T-helper 1 cell treated with Interleukin-12 subunit alpha and Interleukin-12 subunit beta and Interleukin-4 antibody, amounts not matched to agents 30 μg/mL and 1 μg/mL, for 36 hours (primary cell): ENCODE measurements at regions not wholly inside any gene's neighbourhood (a gene's known extent, or its start where the extent isn't known, plus 50 kb on each side); places are given as distances from the start of the nearest gene placed in this dataset.
"Not testable (repeated sequence)": the region's sequence is repeated elsewhere in the genome, so short reads cannot be mapped to it uniquely, and the experiment has no call there.

ENCODE experiments used
- H3K27ac Mint-ChIP-seq: one replicate; pipeline ENCODE4 v1.8.0; 2021; ENCODE audit warnings: mild to moderate bottlenecking, mixed read lengths
- H3K27me3 Mint-ChIP-seq: one replicate; pipeline ENCODE4 v1.8.0; 2021; ENCODE audit warnings: low read depth, mixed read lengths
- H3K36me3 Mint-ChIP-seq: one replicate; pipeline ENCODE4 v1.8.0; 2021; ENCODE audit warnings: low read depth, mixed read lengths
- H3K4me1 Mint-ChIP-seq: one replicate; pipeline ENCODE4 v1.8.0; 2021; ENCODE audit warnings: low read depth, mixed read lengths
- H3K4me3 Mint-ChIP-seq: one replicate; pipeline ENCODE4 v1.8.0; 2021; ENCODE audit warnings: mild to moderate bottlenecking, moderate library complexity, mixed read lengths
- H3K9me3 Mint-ChIP-seq: one replicate; pipeline ENCODE4 v1.8.0; 2021; ENCODE audit warnings: mixed read lengths

DNA sequence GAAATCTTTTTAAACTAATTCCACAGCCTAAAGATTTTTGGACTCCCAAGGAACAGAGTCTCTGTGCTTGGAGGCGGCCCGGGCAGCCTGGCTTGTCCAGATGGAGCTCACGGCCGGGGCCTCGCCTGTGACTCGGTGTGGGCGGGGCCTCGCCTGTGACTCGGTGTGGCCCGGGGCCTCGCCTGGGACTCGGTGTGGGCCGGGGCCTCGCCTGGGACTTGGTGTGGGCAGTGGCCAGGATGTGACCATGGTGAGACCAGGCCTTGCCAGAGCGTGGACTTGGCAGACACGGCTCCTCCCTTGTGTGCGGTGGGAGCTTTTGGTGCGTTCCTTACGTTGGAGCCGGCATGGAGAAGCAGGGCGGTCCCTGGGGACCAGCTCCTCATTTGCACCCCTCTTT, 92.3 kb downstream of the METRNL start:
- Mint-ChIP-seq H3K36me3 (no peaks in the 10 kb centered on the region), H3K9me3 (no peaks in the 10 kb centered on the region), H3K27ac (no peak overlapping the region), H3K4me3 (no peak overlapping the region), H3K27me3 (peaks cover 42% of the 10 kb centered on the region), H3K4me1 (no peaks in the 10 kb centered on the region)

DNA sequence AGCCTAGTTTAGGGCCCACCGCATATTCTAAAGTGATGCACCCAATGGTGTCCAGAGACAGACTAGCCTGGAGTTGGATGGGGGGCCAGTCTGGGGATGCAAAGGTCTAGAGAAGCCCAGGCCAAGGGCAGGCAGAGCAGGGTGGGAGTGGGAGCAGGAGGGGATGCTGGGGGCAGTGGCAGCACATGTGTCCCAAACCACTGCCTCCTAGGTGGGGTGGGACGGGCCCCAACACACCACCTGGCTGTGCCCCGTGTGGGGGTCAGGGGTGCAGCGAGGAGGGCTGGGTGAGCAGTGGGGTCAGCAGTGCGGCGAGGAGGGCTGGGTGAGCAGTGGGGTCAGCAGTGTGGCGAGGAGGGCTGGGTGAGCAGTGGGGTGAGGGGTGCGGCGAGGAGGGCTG, 92.7 kb downstream of the METRNL start:
- H3K27ac Mint-ChIP-seq, H3K9me3 Mint-ChIP-seq, H3K4me1 Mint-ChIP-seq, H3K36me3 Mint-ChIP-seq, H3K4me3 Mint-ChIP-seq: not testable (repeated sequence)
- H3K27me3 Mint-ChIP-seq, result peaks cover 37% of the 10 kb centered on the region

- H3K27me3 Mint-ChIP-seq, result peaks cover 32% of the 10 kb centered on the region
- not testable (repeated sequence) for H3K4me1 Mint-ChIP-seq, H3K36me3 Mint-ChIP-seq, H3K9me3 Mint-ChIP-seq, H3K27ac Mint-ChIP-seq, H3K4me3 Mint-ChIP-seq
Observed at GRCh38 chr17:83172646-83173045, 93.2 kb downstream of the METRNL start.

GRCh38 chr17:83173180-83173913, 93.9 kb downstream of the METRNL start:
- not testable (repeated sequence) for H3K4me1 Mint-ChIP-seq, H3K4me3 Mint-ChIP-seq, H3K36me3 Mint-ChIP-seq, H3K9me3 Mint-ChIP-seq, H3K27ac Mint-ChIP-seq
- H3K27me3 Mint-ChIP-seq, result peaks cover 26% of the 10 kb centered on the region

- Mint-ChIP-seq H3K4me1 (no peaks in the 10 kb centered on the region), H3K36me3 (no peaks in the 10 kb centered on the region), H3K27me3 (peaks cover 21% of the 10 kb centered on the region)
Observed at GRCh38 chr17:83173914-83174361, 94.5 kb downstream of the METRNL start.

GRCh38 chr17:83174362-83175118, 95.1 kb downstream of the METRNL start:
- Mint-ChIP-seq H3K27ac (no peak overlapping the region), H3K4me1 (no peaks in the 10 kb centered on the region), H3K4me3 (no peak overlapping the region), H3K27me3 (peaks cover 15% of the 10 kb centered on the region), H3K36me3 (no peaks in the 10 kb centered on the region), H3K9me3 (no peaks in the 10 kb centered on the region)

More at GRCh38 chr17:83173914-83174361, 94.5 kb downstream of the METRNL start:
- H3K4me3 Mint-ChIP-seq, result no peak overlapping the region
- H3K9me3 Mint-ChIP-seq, result no peaks in the 10 kb centered on the region
- no peak overlapping the region for H3K27ac Mint-ChIP-seq

DNA sequence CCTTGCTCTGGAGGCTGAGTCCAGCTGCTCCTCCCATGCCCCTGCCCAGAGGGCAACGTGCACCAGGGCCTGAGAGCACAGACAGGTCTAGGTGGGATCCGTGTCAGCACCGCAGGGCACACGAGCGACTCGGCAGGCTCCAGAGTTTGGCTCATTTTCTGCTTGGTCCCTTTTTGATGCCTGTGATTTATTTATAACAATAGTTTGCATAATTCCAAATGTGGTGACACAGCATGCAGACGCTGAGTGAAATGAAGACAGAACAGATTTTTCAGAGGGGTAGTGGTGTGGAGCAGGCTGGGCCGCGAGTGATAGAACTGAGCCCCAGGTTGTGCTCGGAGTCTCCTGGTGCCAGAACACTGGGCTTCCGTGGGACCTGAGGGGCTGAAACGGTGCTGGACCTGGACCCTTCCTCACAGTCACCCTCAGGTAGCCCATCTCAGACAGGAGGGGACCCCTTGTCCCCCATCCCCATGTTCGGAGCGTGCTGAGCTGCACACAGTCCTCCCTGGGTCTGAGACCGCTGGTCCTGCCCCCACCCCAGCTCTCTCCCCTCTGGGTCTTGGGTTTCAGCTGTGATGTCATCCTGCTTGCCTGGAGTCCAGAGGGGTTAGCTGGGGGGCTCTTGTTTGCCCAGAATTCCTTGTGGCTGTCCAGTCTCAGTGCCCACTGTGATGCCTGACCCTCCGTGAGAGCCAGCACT, 95.9 kb downstream of the METRNL start:
- no peak overlapping the region for H3K27ac Mint-ChIP-seq
- H3K36me3 Mint-ChIP-seq, result no peaks in the 10 kb centered on the region
- H3K27me3 Mint-ChIP-seq, result peaks cover 12% of the 10 kb centered on the region
- no peak overlapping the region for H3K4me3 Mint-ChIP-seq
- no peaks in the 10 kb centered on the region for H3K9me3 Mint-ChIP-seq
- H3K4me1 Mint-ChIP-seq, result no peaks in the 10 kb centered on the region

DNA sequence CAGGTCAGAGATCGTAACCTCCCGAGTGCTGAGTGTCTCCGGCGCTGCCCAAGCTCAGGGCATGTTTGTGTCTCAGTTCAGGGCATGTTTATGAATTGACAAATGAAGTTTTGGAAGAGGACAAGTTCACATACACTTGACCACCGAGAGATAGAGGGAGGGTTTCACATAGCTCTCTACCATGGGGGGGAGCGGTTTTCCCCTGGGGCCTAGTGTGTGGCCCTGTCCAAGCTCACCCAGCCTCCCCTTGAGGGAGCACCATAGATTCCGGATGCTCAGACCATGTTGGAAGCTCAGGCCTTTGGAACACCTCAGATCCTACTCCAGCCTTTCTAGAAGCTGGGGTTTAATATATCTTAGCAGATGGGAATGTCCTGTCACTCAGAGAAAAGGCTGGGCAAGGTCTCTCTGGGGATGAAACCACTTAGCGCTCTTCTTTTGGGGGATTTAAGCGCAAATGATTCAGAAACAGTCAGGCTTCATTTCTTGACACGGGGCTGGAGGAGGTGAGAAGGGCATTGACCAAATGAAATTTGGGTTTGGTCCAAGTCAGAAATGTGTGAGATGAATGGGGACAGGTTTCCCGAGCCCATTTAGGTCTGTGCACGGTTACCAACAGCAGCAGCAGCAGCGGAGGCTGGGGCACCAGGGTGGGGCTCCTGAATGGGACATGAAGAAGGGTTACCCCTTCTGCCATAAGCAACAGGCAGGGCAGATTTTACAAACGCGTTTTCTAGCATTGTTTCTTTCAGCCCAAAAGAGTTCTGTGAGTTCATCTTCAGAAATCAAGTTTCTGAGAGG, 96.6 kb downstream of the METRNL start:
- no peaks in the 10 kb centered on the region for H3K36me3 Mint-ChIP-seq
- H3K9me3 Mint-ChIP-seq, result no peaks in the 10 kb centered on the region
- no peak overlapping the region for H3K4me3 Mint-ChIP-seq
- H3K27ac Mint-ChIP-seq, result peak overlapping the region; percentile 24
- no peaks in the 10 kb centered on the region for H3K4me1 Mint-ChIP-seq
- H3K27me3 Mint-ChIP-seq, result peaks cover 12% of the 10 kb centered on the region

DNA sequence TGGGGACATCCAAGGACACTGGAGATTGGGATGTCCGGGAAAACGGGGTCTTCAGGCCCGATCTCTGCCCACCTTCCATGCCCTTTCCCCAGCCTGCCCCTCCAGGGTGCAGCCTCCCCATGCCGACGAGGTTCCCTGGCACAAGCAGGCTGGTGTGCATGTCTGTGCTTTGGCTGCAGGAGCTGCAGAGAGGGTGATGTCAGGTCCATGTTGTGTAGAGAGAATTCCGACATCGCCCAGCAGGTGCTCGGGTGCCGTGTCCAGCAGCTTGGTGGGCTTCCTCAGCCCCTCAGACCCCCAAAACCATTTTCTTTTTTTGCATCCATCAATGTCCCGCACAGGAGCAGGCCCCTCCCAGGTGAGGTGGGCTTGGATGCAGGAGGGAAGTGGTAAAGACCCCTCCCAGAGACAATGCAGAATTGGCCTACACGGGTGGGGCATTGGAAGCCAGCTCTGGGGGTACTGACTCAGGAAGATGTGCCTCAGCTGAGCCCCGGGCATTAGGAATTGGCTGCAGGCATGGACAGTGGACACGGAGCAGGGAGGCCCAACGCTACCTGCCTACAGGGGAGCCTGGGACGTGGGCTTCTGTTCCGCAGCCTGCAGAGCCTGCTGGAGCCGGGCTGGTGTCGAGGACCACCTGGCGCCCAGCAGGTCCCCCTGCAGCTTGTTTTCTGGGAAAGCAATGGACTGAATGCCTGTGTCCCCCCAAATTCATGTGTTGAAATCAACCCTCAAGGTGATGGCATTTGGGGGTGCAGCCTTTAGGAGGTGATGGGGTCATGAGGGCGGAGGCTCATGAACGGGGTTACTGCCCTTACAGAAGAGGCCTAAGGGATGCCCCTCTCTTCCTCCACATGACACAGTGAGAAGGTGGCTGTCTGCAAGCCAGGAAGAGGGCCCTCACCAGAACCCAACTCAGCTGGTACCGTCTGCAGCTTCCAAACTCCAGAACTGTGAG, 97.5 kb downstream of the METRNL start:
- H3K9me3 Mint-ChIP-seq, result no peaks in the 10 kb centered on the region
- H3K36me3 Mint-ChIP-seq, result no peaks in the 10 kb centered on the region
- peaks cover 7% of the 10 kb centered on the region for H3K27me3 Mint-ChIP-seq
- no peak overlapping the region for H3K27ac Mint-ChIP-seq
- H3K4me1 Mint-ChIP-seq, result no peaks in the 10 kb centered on the region
- no peak overlapping the region for H3K4me3 Mint-ChIP-seq

DNA sequence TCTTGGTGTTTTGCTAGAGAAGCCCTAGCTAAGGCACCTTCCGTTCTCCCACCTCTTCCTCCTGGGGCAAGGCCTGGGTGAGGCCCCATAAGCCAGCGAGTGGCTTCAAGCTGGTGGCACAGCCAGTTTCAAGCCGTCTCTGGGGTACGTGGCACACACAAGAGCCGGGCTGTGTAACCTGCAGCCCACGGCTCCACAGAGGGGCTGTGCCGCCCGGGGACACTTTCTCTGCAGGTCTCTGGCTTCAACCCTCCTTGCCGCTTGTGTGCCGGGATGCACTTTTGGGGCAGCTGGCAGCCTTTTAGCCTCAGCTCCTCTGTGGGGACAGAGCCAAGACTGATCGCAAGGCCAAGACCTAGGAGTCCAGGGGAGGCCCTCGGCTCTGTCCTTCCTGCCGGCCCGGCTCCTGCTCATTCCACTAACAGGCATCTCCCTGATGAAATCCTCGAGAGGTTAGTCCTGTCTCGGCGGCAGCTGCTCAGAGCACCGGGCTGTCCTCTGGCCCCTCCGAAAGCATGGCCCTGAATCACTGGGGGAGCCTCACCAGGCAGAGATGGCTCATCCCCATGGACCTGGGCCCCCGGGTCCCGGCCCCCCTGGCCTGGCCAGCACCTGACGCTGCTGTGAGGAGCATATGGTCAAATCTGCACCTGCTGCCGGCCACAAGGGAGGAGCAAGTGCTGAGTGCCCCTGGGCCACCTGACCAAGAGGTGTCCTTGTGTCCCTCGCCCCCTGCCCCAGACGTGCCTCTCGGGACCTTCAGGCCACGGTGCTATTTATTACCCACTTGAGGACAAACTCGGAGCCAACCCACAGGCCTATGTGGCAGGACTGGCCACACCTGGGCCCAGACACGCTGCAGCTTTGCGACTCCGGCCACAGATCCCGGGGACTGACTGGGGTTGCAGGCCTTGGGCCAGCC, 98.5 kb downstream of the METRNL start:
- no peaks in the 10 kb centered on the region for H3K4me1 Mint-ChIP-seq
- H3K9me3 Mint-ChIP-seq, result no peaks in the 10 kb centered on the region
- H3K27ac Mint-ChIP-seq, result no peak overlapping the region
- H3K36me3 Mint-ChIP-seq, result no peaks in the 10 kb centered on the region
- H3K27me3 Mint-ChIP-seq, result peaks cover 7% of the 10 kb centered on the region
- H3K4me3 Mint-ChIP-seq, result no peak overlapping the region

- no peak overlapping the region for H3K4me3 Mint-ChIP-seq
- H3K4me1 Mint-ChIP-seq, result no peaks in the 10 kb centered on the region
- no peak overlapping the region for H3K27ac Mint-ChIP-seq
Observed at GRCh38 chr17:83178533-83179304, 99.3 kb downstream of the METRNL start.

GRCh38 chr17:83179374-83179773, 100.0 kb downstream of the METRNL start:
- Mint-ChIP-seq H3K36me3 (no peaks in the 10 kb centered on the region), H3K27ac (no peak overlapping the region), H3K9me3 (no peaks in the 10 kb centered on the region), H3K27me3 (peaks cover 7% of the 10 kb centered on the region), H3K4me1 (no peaks in the 10 kb centered on the region), H3K4me3 (no peak overlapping the region)

More at GRCh38 chr17:83178533-83179304, 99.3 kb downstream of the METRNL start:
- H3K9me3 Mint-ChIP-seq, result no peaks in the 10 kb centered on the region
- peaks cover 7% of the 10 kb centered on the region for H3K27me3 Mint-ChIP-seq
- no peaks in the 10 kb centered on the region for H3K36me3 Mint-ChIP-seq
